ENCODE measurements at regions not wholly inside any gene's neighbourhood (a gene's known extent, or its start where the extent isn't known, plus 50 kb on each side); places are given as distances from the start of the nearest gene placed in this dataset.

DNA sequence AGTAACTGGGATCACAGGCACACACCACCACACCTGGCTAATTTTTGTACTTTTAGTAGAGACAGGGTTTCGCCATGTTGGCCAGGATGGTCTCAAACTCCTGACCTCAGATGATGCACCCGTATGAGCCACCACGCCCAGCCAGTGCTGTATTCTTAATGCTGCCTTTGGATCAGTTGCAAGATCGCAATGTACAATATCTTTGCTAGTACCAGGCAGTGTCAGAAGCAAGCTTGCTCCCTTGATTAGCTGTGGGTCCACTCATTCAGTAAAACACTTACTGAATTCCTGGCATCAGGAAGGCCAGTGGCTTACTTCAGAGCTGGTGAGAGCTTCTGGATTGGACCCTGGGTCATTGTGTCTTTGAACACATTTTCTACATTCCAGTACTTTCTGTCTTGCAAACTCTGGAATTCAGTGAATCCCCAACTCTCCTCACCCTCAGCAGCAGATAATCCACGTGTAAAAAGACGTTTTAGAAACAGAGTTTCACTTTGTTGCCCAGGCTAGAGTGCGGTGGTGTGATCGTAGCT is 1183.7 kb downstream of the AACS start:
- no peak for ATAC-seq (ENCODE audit: insufficient number of reproducible peaks, low FRiP score, low read depth)

DNA sequence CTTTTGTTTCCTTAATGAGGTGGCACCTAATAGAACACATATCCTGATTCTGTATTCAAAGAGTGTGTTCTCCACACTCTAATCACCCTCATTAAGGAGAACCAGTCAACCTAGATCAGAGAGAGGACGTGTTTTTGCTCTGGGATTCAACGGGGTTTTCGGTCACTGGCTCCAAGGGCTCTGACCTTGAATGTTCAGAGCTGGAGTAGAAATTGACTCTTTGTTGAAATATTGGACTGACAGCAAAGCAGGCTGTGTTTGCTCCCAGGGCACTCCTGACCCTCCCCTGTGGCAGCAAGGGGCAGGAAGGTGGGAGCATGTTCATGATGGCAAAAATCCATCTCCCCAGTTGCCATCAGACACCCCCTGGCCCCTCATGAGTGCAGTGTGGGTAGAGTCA is 1193.0 kb downstream of the AACS start:
- DNase-seq (ENCODE audit: low spot score) (no peak), ATAC-seq (ENCODE audit: insufficient number of reproducible peaks, low FRiP score, low read depth) (no peak)
- Histone ChIP-seq H3K36me3 (no peaks in the 10 kb centered on the region), H3K4me3 (no peak overlapping the region), H3K27me3 (replicated peaks; ENCODE audit: insufficient read depth) (no peaks in the 10 kb centered on the region), H3K9me3 (no peaks in the 10 kb centered on the region), H3K27ac (no peak overlapping the region), H3K4me1 (ENCODE audit: control insufficient read depth in 1 of 2, low read depth in 2 of 2) (no peaks in the 10 kb centered on the region)
- TF ChIP-seq, protein P1, sequence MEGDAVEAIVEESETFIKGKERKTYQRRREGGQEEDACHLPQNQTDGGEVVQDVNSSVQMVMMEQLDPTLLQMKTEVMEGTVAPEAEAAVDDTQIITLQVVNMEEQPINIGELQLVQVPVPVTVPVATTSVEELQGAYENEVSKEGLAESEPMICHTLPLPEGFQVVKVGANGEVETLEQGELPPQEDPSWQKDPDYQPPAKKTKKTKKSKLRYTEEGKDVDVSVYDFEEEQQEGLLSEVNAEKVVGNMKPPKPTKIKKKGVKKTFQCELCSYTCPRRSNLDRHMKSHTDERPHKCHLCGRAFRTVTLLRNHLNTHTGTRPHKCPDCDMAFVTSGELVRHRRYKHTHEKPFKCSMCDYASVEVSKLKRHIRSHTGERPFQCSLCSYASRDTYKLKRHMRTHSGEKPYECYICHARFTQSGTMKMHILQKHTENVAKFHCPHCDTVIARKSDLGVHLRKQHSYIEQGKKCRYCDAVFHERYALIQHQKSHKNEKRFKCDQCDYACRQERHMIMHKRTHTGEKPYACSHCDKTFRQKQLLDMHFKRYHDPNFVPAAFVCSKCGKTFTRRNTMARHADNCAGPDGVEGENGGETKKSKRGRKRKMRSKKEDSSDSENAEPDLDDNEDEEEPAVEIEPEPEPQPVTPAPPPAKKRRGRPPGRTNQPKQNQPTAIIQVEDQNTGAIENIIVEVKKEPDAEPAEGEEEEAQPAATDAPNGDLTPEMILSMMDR (IDR thresholded peaks at IDR 0.05): no peak

More for the DNA sequence above, 1183.7 kb downstream of the AACS start:
- TF ChIP-seq, protein P1 (IDR thresholded peaks at IDR 0.05): no peak
- Histone ChIP-seq H3K4me1 (ENCODE audit: control insufficient read depth in 1 of 2, low read depth in 2 of 2) (no peaks in the 10 kb centered on the region), H3K9me3 (no peaks in the 10 kb centered on the region), H3K4me3 (no peak overlapping the region), H3K27me3 (replicated peaks; ENCODE audit: insufficient read depth) (no peaks in the 10 kb centered on the region), H3K36me3 (no peaks in the 10 kb centered on the region), H3K27ac (no peak overlapping the region)
- no peak for DNase-seq (ENCODE audit: low spot score)

DNA sequence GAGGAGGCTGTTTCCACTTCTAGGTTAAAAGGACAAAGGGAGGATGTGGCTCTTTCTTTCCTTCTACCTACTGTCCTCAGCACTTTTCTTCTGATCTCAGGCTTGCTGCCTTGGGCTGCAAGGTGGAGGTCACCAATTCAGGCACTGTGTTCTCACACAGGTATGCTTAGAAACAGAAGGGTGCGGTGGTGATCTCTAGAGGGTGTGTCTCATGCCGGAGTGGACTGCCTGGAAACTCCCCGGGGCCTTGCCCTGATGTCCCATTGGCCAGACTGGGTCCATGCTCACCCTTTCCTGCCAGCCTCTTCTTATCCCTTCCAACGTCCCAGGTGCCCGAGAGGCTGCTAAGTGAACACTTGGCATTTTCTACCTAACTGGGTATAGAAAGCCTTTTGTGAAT is 1197.6 kb downstream of the AACS start:
- H3K36me3 ChIP-seq: no peaks in the 10 kb centered on the region
- no peaks in the 10 kb centered on the region for H3K27me3 ChIP-seq (replicated peaks; ENCODE audit: insufficient read depth)
- no peak for ATAC-seq (ENCODE audit: insufficient number of reproducible peaks, low FRiP score, low read depth)
- DNase-seq (ENCODE audit: low spot score): no peak
- TF ChIP-seq, protein P1 (IDR thresholded peaks at IDR 0.05): no peak
- no peaks in the 10 kb centered on the region for H3K4me1 ChIP-seq (ENCODE audit: control insufficient read depth in 1 of 2, low read depth in 2 of 2)
- H3K4me3 ChIP-seq: no peak overlapping the region
- H3K27ac ChIP-seq: no peak overlapping the region
- H3K9me3 ChIP-seq: no peaks in the 10 kb centered on the region

DNA sequence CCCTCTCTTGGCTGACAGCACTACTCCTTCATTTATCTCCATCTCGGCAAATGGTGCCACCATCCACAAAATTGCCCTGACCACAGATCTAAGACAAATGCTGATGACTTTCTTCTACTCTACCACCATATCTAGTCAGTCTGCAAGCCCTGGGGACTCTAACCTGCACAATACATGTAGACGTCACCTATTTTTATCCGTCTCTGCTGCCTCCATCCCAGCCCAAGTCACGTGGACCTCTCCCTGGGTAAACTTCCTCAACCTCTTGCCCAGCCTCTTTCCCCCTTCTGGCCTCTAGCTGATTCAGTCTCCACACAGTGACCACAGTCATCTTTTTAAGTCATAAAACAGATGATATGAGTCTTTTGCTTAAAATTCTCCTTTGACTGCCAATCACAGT is 1203.0 kb downstream of the AACS start:
- H3K9me3 ChIP-seq: no peaks in the 10 kb centered on the region
- DNase-seq (ENCODE audit: low spot score) (no peak), ATAC-seq (ENCODE audit: insufficient number of reproducible peaks, low FRiP score, low read depth) (no peak)
- no peak overlapping the region for H3K27ac ChIP-seq
- no peaks in the 10 kb centered on the region for H3K36me3 ChIP-seq
- H3K27me3 ChIP-seq (replicated peaks; ENCODE audit: insufficient read depth): no peaks in the 10 kb centered on the region
- TF ChIP-seq, protein P1 (IDR thresholded peaks at IDR 0.05): no peak
- H3K4me3 ChIP-seq: no peak overlapping the region
- no peaks in the 10 kb centered on the region for H3K4me1 ChIP-seq (ENCODE audit: control insufficient read depth in 1 of 2, low read depth in 2 of 2)

DNA sequence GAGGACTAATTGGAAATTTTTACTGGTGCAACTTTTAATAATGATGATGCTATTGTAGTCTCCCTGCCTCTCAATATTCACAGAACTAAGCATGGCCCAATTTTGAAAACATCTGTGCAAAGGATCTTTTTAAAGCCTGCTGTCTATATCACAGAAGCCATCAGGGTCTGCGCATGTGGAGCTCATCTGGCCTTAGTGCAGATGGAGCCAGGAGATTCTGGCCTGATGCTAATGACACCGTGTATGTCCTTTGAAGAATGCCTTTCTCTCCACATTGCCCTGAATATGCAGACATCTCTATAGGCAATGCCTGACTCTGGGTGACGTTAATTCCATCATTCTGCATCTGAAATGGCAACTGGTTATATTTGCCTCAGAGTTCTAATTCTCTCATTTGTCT is 1205.9 kb downstream of the AACS start:
- Histone ChIP-seq H3K4me3 (no peak overlapping the region), H3K27me3 (replicated peaks; ENCODE audit: insufficient read depth) (no peaks in the 10 kb centered on the region), H3K4me1 (ENCODE audit: control insufficient read depth in 1 of 2, low read depth in 2 of 2) (no peaks in the 10 kb centered on the region), H3K9me3 (no peaks in the 10 kb centered on the region), H3K36me3 (no peaks in the 10 kb centered on the region), H3K27ac (no peak overlapping the region)
- TF ChIP-seq, protein P1 (IDR thresholded peaks at IDR 0.05): no peak
- no peak for ATAC-seq (ENCODE audit: insufficient number of reproducible peaks, low FRiP score, low read depth)
- DNase-seq (ENCODE audit: low spot score): no peak
